DOHH2 (cell line): ENCODE measurements at regions not wholly inside any gene's neighbourhood (a gene's known extent, or its start where the extent isn't known, plus 50 kb on each side); places are given as distances from the start of the nearest gene placed in this dataset.

Source experiments
- H3F3A ChIP-seq: fragments of 200-600 bp; sonication (generic), shearing (Covaris generic); 2 replicates; pipeline ENCODE4 v1.6.0; 2016; ENCODE audit warnings: antibody characterized with exemption, mild to moderate bottlenecking; ENCODE audit not compliant: control insufficient read depth, insufficient read depth
- H3K27ac ChIP-seq: fragments of 200-600 bp; sonication (generic); 2 replicates; pipeline ENCODE4 v1.5.1; 2014; ENCODE audit warnings: low read depth, mild to moderate bottlenecking, low read length, moderate library complexity
- H3K27me3 ChIP-seq: fragments of 200-600 bp; sonication (generic); 2 replicates; pipeline ENCODE4 v1.6.1; 2014; ENCODE audit warnings: mild to moderate bottlenecking, low read length, mixed read lengths; ENCODE audit not compliant: control insufficient read depth
- H3K36me3 ChIP-seq: fragments of 200-600 bp; sonication (generic); 2 replicates; pipeline ENCODE4 v1.6.1; 2014; ENCODE audit warnings: mild to moderate bottlenecking, low read length, moderate library complexity, mixed read lengths; ENCODE audit not compliant: control insufficient read depth
- H3K4me1 ChIP-seq: fragments of 200-600 bp; sonication (generic); 2 replicates; pipeline ENCODE4 v1.6.1; 2014; ENCODE audit warnings: mild to moderate bottlenecking, low read length, mixed read lengths; ENCODE audit not compliant: control insufficient read depth
- H3K4me2 ChIP-seq: fragments of 200-600 bp; sonication (generic); 2 replicates; pipeline ENCODE4 v1.6.0; 2014; ENCODE audit warnings: mild to moderate bottlenecking, low read length, moderate library complexity
- H3K4me3 ChIP-seq: fragments of 200-600 bp; sonication (generic); 2 replicates; pipeline ENCODE4 v1.5.1; 2014; ENCODE audit warnings: mild to moderate bottlenecking, low read length, mixed read lengths
- H3K79me2 ChIP-seq: fragments of 200-600 bp; sonication (generic); 2 replicates; pipeline ENCODE4 v1.6.1; 2014; ENCODE audit warnings: mild to moderate bottlenecking, low read length, mixed read lengths; ENCODE audit not compliant: control insufficient read depth
- H3K9me2 ChIP-seq: fragments of 200-600 bp; sonication (generic); replicated peaks from 2 replicates; pipeline ENCODE4 v1.6.1; 2014; ENCODE audit warnings: mild to moderate bottlenecking, low read length, mixed read lengths; ENCODE audit not compliant: control insufficient read depth
- H3K9me3 ChIP-seq: fragments of 200-600 bp; sonication (generic); 2 replicates; pipeline ENCODE4 v1.6.1; 2014; ENCODE audit warnings: antibody characterized with exemption, low read length, mixed read lengths; ENCODE audit not compliant: control insufficient read depth, insufficient read depth
- H4K20me1 ChIP-seq: fragments of 200-600 bp; sonication (generic); 2 replicates; pipeline ENCODE4 v1.6.0; 2014; ENCODE audit warnings: low read depth, mild to moderate bottlenecking, antibody characterized with exemption, low read length, moderate library complexity; ENCODE audit not compliant: control insufficient read depth, insufficient read depth
- EZH2phosphoT487 ChIP-seq: fragments of 200-600 bp; sonication (generic); IDR thresholded peaks from 2 replicates; pipeline ENCODE4 v1.6.1; 2017; ENCODE audit warnings: borderline replicate concordance, mild to moderate bottlenecking, antibody characterized with exemption, low read length, moderate library complexity, mixed read lengths
- TF ChIP-seq, protein P1 (sequence below): fragments of 200-600 bp; sonication (generic); IDR thresholded peaks from one replicate; pipeline ENCODE4 v1.5.1; 2014; ENCODE audit warnings: antibody characterized with exemption, mild to moderate bottlenecking, low read depth, low read length; ENCODE audit not compliant: poor library complexity, severe bottlenecking

DNA sequence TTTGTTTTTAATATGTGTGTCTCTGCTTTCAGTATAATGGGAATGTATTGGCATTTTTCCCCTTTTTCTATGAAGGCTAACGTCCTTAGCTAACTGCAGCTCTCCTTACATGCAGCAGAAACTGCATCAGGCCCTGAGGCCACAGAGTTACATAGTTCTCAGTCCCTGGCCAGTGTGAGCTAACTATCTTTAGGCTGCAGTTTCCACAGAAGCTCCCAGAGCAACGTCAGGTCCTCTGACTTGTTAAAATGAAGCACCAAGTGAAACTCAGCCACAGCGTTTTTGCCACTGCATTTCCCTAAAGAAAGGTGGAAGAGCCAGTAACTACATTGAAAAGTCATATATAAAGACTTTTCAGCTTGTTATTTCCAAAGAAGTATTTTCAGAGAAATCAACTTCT, 244.7 kb downstream of the CBLN4 start:
- Histone ChIP-seq H3K4me3 (no peak overlapping the region), H3K9me3 (no peaks in the 10 kb centered on the region), H4K20me1 (no peaks in the 10 kb centered on the region), H3K27me3 (no peaks in the 10 kb centered on the region), H3K36me3 (no peaks in the 10 kb centered on the region), H3K9me2 (no peaks in the 10 kb centered on the region), H3K79me2 (no peaks in the 10 kb centered on the region), H3F3A (no peaks in the 10 kb centered on the region), H3K27ac (no peak overlapping the region), H3K4me1 (no peaks in the 10 kb centered on the region), H3K4me2 (no peak overlapping the region)
- TF ChIP-seq, protein P1, sequence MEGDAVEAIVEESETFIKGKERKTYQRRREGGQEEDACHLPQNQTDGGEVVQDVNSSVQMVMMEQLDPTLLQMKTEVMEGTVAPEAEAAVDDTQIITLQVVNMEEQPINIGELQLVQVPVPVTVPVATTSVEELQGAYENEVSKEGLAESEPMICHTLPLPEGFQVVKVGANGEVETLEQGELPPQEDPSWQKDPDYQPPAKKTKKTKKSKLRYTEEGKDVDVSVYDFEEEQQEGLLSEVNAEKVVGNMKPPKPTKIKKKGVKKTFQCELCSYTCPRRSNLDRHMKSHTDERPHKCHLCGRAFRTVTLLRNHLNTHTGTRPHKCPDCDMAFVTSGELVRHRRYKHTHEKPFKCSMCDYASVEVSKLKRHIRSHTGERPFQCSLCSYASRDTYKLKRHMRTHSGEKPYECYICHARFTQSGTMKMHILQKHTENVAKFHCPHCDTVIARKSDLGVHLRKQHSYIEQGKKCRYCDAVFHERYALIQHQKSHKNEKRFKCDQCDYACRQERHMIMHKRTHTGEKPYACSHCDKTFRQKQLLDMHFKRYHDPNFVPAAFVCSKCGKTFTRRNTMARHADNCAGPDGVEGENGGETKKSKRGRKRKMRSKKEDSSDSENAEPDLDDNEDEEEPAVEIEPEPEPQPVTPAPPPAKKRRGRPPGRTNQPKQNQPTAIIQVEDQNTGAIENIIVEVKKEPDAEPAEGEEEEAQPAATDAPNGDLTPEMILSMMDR: no peak
- no peak for TF ChIP-seq EZH2phosphoT487

DNA sequence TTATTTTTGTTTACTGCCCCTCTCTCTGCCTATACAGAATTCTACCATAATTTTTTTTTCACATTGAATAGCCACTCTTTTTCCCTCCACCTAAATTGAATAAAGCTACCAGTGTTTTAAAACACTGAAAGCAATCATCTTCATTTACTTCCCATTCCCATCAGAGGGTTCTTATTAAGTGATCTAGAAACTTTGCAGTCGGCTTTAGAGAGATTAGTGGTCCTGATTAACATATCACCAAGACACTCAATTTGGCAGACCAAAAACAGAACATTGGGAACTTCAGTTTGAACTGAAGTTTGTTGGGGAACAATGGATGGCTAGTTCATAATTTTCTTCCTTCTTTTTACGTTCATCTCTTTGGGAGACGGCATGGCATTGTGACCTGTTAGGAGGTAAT, 249.5 kb downstream of the CBLN4 start:
- Histone ChIP-seq H3K27ac (no peak overlapping the region), H3K79me2 (no peaks in the 10 kb centered on the region), H3K9me3 (no peaks in the 10 kb centered on the region), H3K27me3 (no peaks in the 10 kb centered on the region), H3K4me1 (no peaks in the 10 kb centered on the region), H3K4me2 (no peak overlapping the region), H4K20me1 (no peaks in the 10 kb centered on the region), H3F3A (no peaks in the 10 kb centered on the region), H3K4me3 (no peak overlapping the region), H3K36me3 (no peaks in the 10 kb centered on the region), H3K9me2 (no peaks in the 10 kb centered on the region)
- TF ChIP-seq, protein P1: no peak
- TF ChIP-seq EZH2phosphoT487: no peak

DNA sequence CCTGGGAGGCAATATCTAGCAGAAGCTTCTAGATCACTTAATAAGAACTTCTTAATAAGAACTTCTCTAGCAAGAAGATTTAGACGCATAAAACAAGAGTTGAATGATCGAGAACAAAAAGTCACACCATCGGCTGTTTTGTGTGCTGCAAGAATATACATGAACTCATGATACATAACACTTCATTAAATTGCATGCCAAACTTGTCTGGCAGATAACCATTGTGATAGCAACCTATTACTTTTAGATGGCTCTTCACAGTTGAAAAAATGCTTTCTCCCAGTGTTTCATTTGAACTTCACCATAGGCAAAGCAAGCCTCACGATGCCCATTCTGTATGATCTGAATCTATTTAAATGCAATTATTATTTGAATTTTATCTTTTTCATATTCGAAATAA, 249.9 kb downstream of the CBLN4 start:
- H3K79me2 ChIP-seq: no peaks in the 10 kb centered on the region

More for the DNA sequence above, 249.9 kb downstream of the CBLN4 start:
- Histone ChIP-seq H4K20me1 (no peaks in the 10 kb centered on the region), H3K4me3 (no peak overlapping the region), H3K9me2 (no peaks in the 10 kb centered on the region), H3K4me1 (no peaks in the 10 kb centered on the region), H3K27ac (no peak overlapping the region), H3K36me3 (no peaks in the 10 kb centered on the region), H3F3A (no peaks in the 10 kb centered on the region), H3K4me2 (no peak overlapping the region), H3K9me3 (no peaks in the 10 kb centered on the region), H3K27me3 (no peaks in the 10 kb centered on the region)
- no peak for TF ChIP-seq EZH2phosphoT487
- TF ChIP-seq, protein P1: no peak
